Retinal pigment epithelial cell (primary cell): ENCODE measurements at regions not wholly inside any gene's neighbourhood (a gene's known extent, or its start where the extent isn't known, plus 50 kb on each side); places are given as distances from the start of the nearest gene placed in this dataset.
"Not testable (repeated sequence)": the region's sequence is repeated elsewhere in the genome, so short reads cannot be mapped to it uniquely, and the experiment has no call there.

Experiments used
- DNase-seq: peaks from one replicate; pipeline ENCODE4 v3.0.0-alpha.2; 2010; ENCODE audit warnings: low read depth
- H3K4me3 ChIP-seq: 2 replicates; pipeline ENCODE4 v1.5.1; 2011; ENCODE audit warnings: mild to moderate bottlenecking, low read length, control low read depth, moderate library complexity

DNA sequence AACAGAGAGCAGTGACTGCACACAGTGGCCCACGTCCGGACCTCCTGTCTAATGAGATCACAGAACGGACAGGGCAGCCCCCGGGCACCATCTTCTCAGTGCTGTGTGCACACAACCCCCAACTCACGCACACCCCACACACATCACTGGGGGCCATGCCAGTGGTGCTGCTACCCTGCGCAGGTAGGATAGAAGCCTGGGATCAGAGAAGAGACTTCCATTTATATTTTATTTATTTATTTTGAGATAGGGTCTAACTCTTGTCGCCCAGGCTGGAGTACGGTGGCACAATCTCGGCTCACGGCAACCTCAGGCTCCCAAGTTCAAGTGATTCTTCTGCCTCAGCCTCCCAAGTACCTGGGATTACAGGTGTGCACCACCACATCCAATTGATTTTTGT, 71.5 kb upstream of the TNK2 start:
- not testable (repeated sequence) for H3K4me3 ChIP-seq, DNase-seq

DNA sequence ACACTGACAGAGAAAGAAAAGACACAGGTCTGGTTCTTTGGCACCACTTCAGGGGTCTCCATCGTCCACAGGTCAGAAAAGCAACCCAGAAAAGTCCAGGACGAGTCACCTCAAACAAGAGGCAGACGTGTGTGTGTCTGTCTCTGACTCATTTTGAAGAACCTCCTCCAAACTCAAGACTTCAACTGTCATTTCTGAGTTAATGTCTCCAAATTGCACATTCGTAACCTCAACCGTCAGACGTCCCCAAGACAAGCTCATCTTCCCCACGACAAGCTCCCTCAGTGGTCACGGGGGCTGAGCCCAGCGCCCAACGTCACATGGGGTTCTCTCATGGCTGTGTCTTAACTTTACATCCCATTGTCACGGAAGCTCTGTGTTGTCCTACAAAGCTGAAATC, 70.2 kb upstream of the TNK2 start:
- DNase-seq, H3K4me3 ChIP-seq: not testable (repeated sequence)

DNA sequence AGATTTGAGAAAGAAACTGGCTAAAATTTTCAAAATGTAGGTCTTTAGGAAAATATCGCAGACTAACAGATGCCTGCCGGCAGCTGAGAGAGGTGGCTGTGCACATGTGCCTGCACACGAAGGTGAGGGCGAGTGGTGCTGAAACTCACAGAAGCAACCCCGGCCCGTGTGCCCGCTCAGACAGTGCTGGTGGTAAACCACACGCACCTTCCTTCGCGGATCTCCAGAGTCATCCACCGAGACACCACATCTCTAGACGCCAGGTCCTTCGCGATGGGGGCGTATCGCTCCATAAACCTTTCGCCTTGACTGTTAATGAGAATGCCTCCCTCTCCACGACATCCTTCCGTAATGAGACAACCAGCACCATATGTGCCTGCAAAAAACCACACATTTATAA, 68.5 kb upstream of the TNK2 start:
- H3K4me3 ChIP-seq, DNase-seq: not testable (repeated sequence)

DNA sequence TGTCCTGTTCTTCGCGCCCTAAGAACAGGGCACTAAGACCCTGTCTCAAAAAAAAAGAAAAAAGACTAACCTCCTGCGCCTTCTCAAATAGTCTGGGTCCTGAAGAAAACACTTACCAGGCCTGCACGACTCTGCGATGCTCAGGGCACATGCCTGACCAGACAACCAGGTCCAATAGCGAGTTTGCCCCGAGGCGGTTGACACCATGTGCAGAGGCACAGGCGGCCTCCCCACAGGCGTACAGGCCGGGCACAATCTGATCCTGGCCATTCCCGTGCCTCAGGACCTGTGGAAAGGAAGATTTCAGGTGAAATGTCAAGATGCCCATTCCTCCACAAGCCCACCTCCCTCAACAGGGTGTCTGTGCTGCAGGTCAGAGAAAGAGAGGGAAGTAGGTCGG, 65.9 kb upstream of the TNK2 start:
- H3K4me3 ChIP-seq, DNase-seq: not testable (repeated sequence)

DNA sequence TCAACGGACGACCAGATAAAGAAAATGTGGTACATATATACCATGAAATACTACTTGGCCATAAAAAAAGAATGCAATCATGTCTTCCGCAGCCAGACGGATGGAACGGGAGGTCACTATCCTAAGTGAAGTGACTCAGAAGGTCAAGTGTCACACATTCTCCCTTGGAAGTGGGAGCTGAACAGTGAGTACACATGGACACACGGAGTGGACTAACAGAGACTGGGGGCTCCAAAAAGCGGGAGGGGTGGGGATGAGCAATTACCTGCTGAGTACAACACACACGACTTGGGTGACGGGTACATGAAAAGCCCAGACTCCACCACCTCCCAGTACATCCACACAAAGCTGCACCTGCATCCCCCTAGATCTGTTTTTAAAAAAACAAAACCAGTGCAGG, 62.5 kb upstream of the TNK2 start:
- not testable (repeated sequence) for DNase-seq, H3K4me3 ChIP-seq

DNA sequence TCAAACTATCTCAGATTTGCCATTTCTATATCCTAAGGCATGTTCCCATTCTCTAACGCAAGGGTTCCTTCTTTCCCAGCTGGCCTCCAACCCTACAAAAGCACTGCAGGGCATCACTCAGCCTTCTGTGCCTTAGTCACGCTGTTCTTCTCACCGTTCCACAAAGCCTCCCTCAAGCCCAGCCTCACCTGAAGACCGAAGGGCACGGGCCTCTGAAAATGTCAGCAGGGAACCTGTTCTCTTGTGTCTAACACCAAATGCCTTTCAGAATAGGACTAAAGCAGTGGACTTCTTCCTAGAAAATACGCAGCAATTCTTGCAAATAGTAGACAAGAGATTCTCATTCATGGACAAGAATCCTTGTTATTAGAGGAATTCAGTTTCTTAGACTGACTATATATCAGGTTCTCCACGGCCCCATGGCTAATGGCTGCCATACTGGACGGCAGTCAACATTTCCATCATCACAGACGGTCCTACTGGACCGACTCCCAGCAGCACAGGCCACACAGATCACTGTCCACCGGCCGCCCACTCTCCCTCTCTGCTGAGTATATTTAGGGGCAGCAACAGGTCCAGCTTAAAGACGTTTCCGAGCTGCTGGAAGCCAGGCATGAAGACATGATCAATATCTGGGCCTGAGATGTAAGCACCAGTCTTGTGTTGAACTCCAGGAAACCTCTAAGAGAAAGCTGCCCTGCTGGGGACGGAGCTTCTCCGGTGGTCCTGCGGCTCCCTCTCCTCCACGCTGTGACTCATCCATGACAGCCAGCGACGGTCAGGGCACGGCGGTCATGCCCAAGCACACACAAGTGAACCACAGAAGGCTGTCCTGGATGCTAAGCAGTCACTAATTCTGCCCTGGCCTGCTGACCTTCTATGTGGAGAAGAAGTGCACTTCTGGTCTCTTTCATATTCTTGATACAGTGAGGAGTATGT, 61.8 kb upstream of the TNK2 start:
- H3K4me3 ChIP-seq, DNase-seq: not testable (repeated sequence)

DNA sequence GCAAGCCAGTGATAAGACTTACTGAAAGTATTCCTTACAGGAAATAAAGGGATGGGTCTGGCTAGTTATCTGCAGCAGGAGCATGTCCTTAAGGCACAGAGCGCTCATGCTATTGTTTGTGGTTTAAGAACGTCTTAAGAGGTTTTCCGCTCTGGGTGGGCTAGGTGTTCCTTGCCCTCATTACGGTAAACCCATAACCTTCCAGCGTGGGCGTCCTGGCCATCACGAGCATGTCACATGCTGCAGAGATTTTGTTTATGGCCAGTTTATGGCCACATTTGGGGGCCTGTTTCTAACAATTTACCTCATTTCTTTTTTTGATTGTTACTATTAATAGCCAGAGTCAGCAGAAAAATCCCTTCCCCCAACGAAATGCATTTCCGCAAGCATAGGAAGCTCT, 61.0 kb upstream of the TNK2 start:
- DNase-seq, H3K4me3 ChIP-seq: not testable (repeated sequence)

DNA sequence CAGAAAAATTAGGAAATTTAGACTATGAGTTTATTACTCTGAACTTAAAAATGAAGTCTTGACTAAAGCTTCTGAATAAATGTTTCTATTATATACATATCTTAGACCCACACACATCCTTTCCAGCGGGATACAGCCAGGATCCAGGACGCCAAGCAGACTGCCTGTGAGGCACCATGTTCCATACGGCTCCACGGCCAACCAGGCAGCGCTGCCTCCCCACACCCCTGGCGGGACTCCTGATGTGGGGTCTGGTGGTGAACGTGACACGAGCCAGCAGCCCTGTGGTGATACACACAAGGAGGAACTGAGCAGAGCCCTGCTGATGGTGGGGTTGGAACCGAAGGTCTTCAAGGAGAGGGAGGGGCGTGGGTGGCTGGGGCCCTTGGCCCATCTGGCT, 59.8 kb upstream of the TNK2 start:
- not testable (repeated sequence) for H3K4me3 ChIP-seq, DNase-seq

DNA sequence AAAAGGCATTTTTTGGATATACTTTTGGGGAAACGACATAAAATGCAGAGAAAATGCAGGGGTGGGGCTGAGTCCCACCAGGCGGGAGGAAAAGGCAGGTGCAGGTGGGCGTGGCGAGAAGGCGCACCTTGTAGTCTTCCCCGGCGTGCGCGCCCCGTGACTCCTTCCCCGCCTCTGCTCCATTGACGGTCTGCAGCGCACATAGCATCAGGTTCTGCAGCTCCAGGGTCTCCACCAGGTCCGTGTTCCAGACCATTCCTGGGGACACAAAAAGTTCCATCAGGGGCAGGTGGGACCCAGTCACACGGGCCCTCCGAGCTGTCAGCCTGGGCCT, 59.0 kb upstream of the TNK2 start:
- not testable (repeated sequence) for DNase-seq, H3K4me3 ChIP-seq

DNA sequence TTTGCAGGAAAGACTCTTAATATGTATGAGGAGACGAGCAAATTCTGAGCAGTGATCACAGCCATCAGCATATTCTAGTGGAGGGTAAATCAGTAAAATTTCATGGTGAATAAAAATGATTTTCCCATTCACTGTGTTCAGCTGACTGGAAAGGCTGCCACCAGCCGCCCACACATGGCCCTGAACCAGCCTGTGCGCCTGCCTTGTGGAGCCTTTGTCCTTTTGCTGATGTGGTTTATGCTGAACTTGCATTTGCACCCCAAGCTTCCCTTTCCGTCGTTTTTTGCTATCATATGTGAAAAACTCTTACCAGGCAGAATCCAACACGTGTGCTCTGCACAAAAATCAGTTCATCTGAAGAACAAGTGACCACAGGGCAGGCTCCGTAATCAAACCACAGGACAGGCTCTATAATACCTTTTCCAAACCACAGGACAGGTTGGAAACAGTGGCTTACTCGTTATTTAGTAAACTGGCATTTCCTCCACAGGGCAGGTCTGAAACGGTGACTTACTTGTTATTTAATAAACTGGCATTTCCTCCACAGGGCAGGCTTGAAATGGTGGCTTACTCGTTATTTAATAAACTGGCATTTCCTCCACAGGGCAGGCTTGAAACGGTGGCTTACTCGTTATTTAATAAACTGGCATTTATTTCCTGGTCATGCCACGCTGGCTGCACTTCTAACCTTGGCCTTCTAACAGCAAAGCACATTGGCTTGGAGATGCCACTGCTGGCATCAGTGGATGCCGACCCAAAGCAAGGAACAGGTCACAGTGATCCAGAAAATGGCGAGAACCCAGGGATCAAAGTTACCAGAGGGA, 58.4 kb upstream of the TNK2 start:
- not testable (repeated sequence) for DNase-seq, H3K4me3 ChIP-seq

DNA sequence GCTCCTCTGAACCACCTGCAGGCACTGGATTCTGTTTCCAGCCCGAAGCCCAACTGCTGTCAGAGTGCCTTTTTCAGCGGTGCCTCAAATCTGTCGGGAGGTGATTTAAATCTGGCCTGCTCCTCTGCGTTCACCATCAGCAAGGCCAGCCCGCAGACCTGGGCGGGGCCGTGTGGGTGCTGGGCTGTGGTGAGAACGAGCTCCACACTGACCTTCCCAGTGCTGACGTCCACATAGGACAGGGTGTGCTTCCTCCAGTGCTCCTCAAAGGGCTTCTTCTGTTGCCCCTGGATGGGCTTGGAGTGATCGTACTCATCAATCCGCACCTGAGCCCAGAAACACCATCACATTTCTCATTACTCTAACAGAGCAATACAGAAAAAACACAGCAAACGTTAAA, 56.9 kb upstream of the TNK2 start:
- not testable (repeated sequence) for DNase-seq

DNA sequence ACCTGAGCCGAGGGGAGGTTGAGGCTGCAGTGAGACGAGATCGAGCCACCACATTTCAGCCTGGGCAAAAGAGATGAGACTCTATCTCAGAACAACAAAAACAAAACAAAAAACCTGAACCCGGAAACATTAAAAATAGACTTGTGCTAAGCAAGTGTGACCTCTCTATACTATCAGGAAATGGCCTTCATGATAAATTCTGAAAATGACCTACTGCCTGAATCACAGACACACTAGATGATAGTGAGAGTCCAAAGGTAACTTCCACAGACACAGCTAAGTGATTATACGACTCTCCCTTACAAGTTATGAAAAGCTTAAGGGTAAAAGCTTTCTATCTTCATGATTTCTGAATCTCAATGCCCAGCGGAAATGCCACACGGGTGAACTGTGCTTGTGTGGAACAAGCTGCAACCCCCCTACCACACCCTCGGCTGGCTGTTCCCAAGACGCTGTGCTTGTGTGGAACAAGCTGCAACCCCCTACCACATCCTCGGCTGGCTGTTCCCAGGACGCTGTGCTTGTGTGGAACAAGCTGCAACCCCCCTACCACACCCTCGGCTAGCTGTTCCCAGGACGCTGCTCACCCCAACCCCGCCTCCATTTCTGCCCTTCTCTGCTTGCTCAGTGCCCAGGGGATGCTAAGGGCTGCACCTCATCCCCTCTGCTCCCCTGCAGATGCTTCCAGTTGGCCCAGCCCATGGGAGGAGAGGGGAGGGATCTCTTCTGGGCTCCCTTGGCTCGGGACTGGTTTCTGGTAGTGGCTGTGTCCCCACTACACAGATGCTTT, 56.2 kb upstream of the TNK2 start:
- H3K4me3 ChIP-seq, DNase-seq: not testable (repeated sequence)

More for the DNA sequence above, 56.9 kb upstream of the TNK2 start:
- H3K4me3 ChIP-seq, result not testable (repeated sequence)

DNA sequence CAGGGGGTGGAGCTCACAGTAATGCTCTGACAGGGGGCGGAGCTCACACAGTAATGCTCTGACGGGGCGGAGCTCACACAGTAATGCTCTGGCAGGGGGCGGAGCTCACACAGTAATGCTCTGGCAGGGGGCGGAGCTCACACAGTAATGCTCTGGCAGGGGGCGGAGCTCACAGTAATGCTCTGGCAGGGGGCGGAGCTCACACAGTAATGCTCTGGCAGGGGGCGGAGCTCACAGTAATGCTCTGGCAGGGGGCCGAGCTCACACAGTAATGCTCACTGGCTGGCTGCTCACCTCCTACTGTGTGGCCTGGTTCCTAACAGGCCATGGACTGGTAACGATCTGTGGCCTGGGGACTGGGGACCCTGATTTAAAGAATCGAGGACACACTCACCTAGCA, 53.9 kb upstream of the TNK2 start:
- DNase-seq, result not testable (repeated sequence)

DNA sequence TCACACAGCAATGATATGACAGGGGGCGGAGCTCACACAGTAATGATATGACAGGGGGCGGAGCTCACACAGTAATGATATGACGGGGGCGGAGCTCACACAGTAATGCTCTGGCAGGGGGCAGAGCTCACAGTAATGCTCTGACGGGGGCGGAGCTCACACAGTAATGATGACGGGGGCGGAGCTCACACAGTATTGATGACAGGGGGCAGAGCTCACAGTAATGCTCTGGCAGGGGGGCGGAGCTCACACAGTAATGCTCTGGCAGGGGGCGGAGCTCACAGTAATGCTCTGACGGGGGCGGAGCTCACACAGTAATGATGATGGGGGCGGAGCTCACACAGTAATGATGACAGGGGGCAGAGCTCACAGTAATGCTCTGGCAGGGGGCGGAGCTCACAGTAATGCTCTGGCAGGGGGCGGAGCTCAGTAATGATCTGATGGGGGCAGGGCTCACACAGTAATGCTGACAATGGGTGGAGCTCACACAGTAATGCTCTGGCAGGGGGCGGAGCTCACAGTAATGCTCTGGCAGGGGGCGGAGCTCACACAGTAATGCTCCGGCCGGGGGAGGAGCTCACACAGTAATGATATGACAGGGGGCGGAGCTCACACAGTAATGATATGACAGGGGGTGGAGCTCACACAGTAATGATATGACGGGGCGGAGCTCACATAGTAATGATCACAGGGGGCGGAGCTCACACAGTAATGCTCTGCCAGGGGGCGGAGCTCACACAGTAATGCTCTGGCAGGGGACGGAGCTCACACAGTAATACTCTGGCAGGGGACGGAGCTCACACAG, 52.8 kb upstream of the TNK2 start:
- DNase-seq, H3K4me3 ChIP-seq: not testable (repeated sequence)

More for the DNA sequence above, 53.9 kb upstream of the TNK2 start:
- not testable (repeated sequence) for H3K4me3 ChIP-seq

DNA sequence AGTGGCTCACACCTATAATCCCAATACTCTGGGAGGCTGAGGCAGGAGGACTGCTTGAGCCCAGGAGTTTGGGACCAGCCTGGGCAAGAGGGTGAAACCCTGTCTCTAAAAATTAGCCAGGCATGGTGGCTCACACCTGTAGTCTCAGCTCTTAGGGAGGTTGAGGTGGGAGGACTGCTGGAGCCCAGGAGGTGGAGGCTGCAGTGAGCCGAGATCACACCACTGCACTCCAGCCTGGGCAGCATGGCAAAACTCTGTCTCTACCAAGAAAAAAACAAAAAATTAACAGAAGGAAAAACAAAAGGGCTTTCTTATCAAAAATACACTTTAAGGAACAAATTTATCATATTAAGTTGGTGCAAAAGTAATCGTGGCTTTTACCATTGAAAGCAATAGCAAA, 51.8 kb upstream of the TNK2 start:
- not testable (repeated sequence) for H3K4me3 ChIP-seq, DNase-seq

DNA sequence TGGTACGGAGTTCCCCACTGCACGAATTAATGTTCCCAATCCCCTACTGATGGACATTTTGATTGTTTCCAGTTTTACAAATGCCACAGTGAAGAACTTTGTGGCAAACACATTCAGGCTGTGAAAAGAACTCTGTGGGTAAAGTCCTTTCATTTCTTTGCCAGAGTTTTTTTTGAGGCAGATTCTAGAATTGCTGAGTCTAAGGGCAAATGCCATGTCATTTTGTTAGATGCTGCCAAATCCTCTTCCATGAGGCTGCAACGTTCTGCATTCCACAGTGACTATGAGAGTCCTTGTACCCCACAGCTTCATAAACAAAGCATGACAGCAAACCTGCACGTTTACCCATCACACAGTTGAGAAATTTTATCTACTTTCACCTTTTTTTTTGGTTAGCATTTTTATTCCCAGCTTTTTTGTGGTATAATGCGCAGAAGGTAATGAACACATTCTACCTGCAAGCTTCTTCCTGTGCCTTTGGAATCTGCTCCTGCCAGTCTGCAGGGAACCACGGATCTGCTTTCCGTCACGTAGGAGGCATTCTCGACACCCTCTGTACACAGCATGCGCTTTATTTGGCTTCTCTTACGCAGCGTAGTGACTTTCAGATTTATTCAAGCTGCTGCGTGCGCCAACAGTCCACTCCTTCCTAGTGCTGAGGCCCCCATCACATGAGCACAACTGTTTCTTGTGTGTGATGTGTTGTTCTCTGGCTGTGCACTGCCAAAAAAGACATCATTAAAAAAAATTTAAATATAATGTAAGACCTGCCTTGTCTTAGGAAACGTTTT, 51.2 kb upstream of the TNK2 start:
- not testable (repeated sequence) for DNase-seq

DNA sequence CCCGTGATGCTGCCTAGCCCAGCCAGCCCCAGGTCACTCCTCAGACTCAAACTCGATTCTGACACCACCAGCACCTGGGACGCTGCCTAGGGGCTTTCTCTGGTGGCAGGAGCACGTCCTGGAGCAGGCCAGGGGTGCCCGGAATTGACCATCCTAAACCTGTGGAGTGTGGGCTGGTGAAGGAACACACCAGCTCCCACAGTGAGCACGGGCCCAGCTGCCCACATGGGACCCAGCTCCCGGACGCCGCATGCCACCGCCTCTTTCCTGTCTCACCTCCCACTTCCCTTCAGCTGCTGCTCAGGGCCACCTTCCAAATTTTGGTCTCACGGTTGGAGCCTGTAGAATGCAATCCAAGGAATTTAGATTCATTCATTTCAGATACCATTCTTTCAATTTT, 50.4 kb upstream of the TNK2 start:
- not testable (repeated sequence) for H3K4me3 ChIP-seq, DNase-seq

More for the DNA sequence above, 51.2 kb upstream of the TNK2 start:
- not testable (repeated sequence) for H3K4me3 ChIP-seq
